HEK293T (cell line): ENCODE measurements at regions not wholly inside any gene's neighbourhood (a gene's known extent, or its start where the extent isn't known, plus 50 kb on each side); places are given as distances from the start of the nearest gene placed in this dataset.

Source experiments
- CTCF ChIA-PET: fragments of 350-600 bp; formaldehyde crosslinking; extraction: SDS; loops from one replicate; lab custom pipeline; 2021; ENCODE audit warnings: antibody characterized with exemption, inconsistent platforms; lab: Yijun Ruan, JAX
- POLR2A ChIA-PET: fragments of 350-600 bp; formaldehyde crosslinking; extraction: SDS; loops from one replicate; lab custom pipeline; 2020; ENCODE audit warnings: antibody characterized with exemption, inconsistent platforms; lab: Yijun Ruan, JAX
- DNase-seq: peaks from one replicate; pipeline ENCODE4 v3.0.0; 2012; ENCODE audit warnings: mixed read lengths; ENCODE audit errors: extremely low spot score
- ARNT ChIP-seq: fragments of 450-650 bp; IDR thresholded peaks from 2 replicates; pipeline ENCODE4 v1.6.1; 2017; ENCODE audit warnings: mild to moderate bottlenecking
- BHLHE40 ChIP-seq: fragments of 450-650 bp; IDR thresholded peaks from 2 replicates; pipeline ENCODE4 v1.6.1; 2016; ENCODE audit warnings: mild to moderate bottlenecking, moderate library complexity, borderline replicate concordance
- CTBP1 ChIP-seq: fragments of 450-650 bp; IDR thresholded peaks from 2 replicates; pipeline ENCODE4 v1.6.1; 2016; ENCODE audit warnings: borderline replicate concordance
- ELF4 ChIP-seq: fragments of 450-650 bp; IDR thresholded peaks from 2 replicates; pipeline ENCODE4 v1.6.1; 2017; ENCODE audit warnings: antibody characterized with exemption
- FOXA1 ChIP-seq: fragments of 450-650 bp; IDR thresholded peaks from 2 replicates; pipeline ENCODE4 v1.6.1; 2016; ENCODE audit warnings: mild to moderate bottlenecking
- FOXK2 ChIP-seq: fragments of 450-650 bp; IDR thresholded peaks from 2 replicates; pipeline ENCODE4 v1.6.1; 2016; ENCODE audit warnings: mild to moderate bottlenecking
- FOXM1 ChIP-seq: fragments of 450-650 bp; IDR thresholded peaks from 2 replicates; pipeline ENCODE4 v1.6.1; 2017; ENCODE audit warnings: mild to moderate bottlenecking, borderline replicate concordance
- HDGF ChIP-seq: fragments of 450-650 bp; IDR thresholded peaks from 2 replicates; pipeline ENCODE4 v1.6.1; 2017; ENCODE audit warnings: antibody characterized with exemption, borderline replicate concordance
- L3MBTL2 ChIP-seq: fragments of 450-650 bp; conservative IDR thresholded peaks from 2 replicates; pipeline ENCODE4 v1.6.1; 2016; ENCODE audit warnings: mild to moderate bottlenecking
- LEF1 ChIP-seq: fragments of 450-650 bp; IDR thresholded peaks from 2 replicates; pipeline ENCODE4 v1.6.1; 2017; ENCODE audit warnings: mild to moderate bottlenecking, borderline replicate concordance
- NFRKB ChIP-seq: fragments of 450-650 bp; IDR thresholded peaks from 2 replicates; pipeline ENCODE4 v1.6.1; 2016; ENCODE audit warnings: mild to moderate bottlenecking, moderate library complexity
- PKNOX1 ChIP-seq: fragments of 450-650 bp; IDR thresholded peaks from 2 replicates; pipeline ENCODE4 v1.6.1; 2016
- SP1 ChIP-seq: fragments of 450-650 bp; IDR thresholded peaks from 2 replicates; pipeline ENCODE4 v1.6.1; 2017
- SUZ12 ChIP-seq: fragments of 450-650 bp; IDR thresholded peaks from 2 replicates; pipeline ENCODE4 v1.6.1; 2016; ENCODE audit warnings: mild to moderate bottlenecking
- TARDBP ChIP-seq: fragments of 450-650 bp; IDR thresholded peaks from 2 replicates; pipeline ENCODE4 v1.6.1; 2016
- ZNF384 ChIP-seq: fragments of 450-650 bp; IDR thresholded peaks from 2 replicates; pipeline ENCODE4 v1.6.1; 2016

GRCh38 chr10:71046747-71047146 is 158.4 kb upstream of the PCBD1 start:
- no peak for DNase-seq
- ChIA-PET POLR2A (no interaction called here), CTCF (no interaction called here)
- TF ChIP-seq HDGF = no peak
- no peak for TF ChIP-seq L3MBTL2
- no peak for TF ChIP-seq SUZ12
- TF ChIP-seq CTBP1 = no peak
- TF ChIP-seq ZNF384 = no peak
- no peak for TF ChIP-seq PKNOX1
- no peak for TF ChIP-seq ELF4
- TF ChIP-seq BHLHE40 = no peak
- TF ChIP-seq SP1 = no peak
- no peak for TF ChIP-seq LEF1
- TF ChIP-seq FOXK2 = no peak
- no peak for TF ChIP-seq FOXM1
- TF ChIP-seq FOXA1 = no peak
- no peak for TF ChIP-seq ARNT
- no peak for TF ChIP-seq TARDBP
- no peak for TF ChIP-seq NFRKB

- TF ChIP-seq FOXA1 = no peak
- no peak for TF ChIP-seq LEF1
- TF ChIP-seq SUZ12 = no peak
- TF ChIP-seq ELF4 = no peak
- TF ChIP-seq ZNF384 = no peak
- TF ChIP-seq ARNT = no peak
- no peak for TF ChIP-seq L3MBTL2
- TF ChIP-seq TARDBP = no peak
- no peak for TF ChIP-seq CTBP1
- no peak for TF ChIP-seq HDGF
- TF ChIP-seq PKNOX1 = no peak
- TF ChIP-seq SP1 = no peak
- no peak for TF ChIP-seq FOXM1
- no peak for TF ChIP-seq BHLHE40
- TF ChIP-seq NFRKB = no peak
- no peak for TF ChIP-seq FOXK2
- CTCF ChIA-PET = no interaction called here
- DNase-seq = no peak
- POLR2A ChIA-PET = no interaction called here
Measured at GRCh38 chr10:71048971-71049615, 160.7 kb upstream of the PCBD1 start.

GRCh38 chr10:71049994-71050393 is 161.6 kb upstream of the PCBD1 start:
- ChIA-PET POLR2A (no interaction called here), CTCF (no interaction called here)
- TF ChIP-seq ARNT (no peak), SUZ12 (no peak), L3MBTL2 (no peak), NFRKB (no peak), TARDBP (no peak), BHLHE40 (no peak), ELF4 (no peak), FOXM1 (no peak)
- no peak for DNase-seq

GRCh38 chr10:71052076-71052660 is 160.2 kb upstream of the UNC5B start:
- ChIA-PET CTCF (no interaction called here), POLR2A (no interaction called here)
- no peak for TF ChIP-seq SP1
- TF ChIP-seq FOXM1 = no peak
- TF ChIP-seq HDGF = no peak
- no peak for TF ChIP-seq FOXA1
- TF ChIP-seq ARNT = no peak
- no peak for TF ChIP-seq FOXK2
- no peak for TF ChIP-seq L3MBTL2
- no peak for TF ChIP-seq PKNOX1
- no peak for TF ChIP-seq ZNF384
- no peak for TF ChIP-seq LEF1
- no peak for TF ChIP-seq SUZ12
- no peak for TF ChIP-seq BHLHE40
- no peak for TF ChIP-seq TARDBP
- TF ChIP-seq CTBP1 = no peak
- no peak for TF ChIP-seq NFRKB
- TF ChIP-seq ELF4 = no peak
- DNase-seq = no peak

- ChIA-PET POLR2A (no interaction called here), CTCF (no interaction called here)
- DNase-seq = no peak
- TF ChIP-seq ZNF384 (no peak), SP1 (no peak), FOXK2 (no peak), SUZ12 (no peak), TARDBP (no peak), ELF4 (no peak)
Measured at GRCh38 chr10:71052708-71053107, 159.7 kb upstream of the UNC5B start.
